ENCODE measurements at regions not wholly inside any gene's neighbourhood (a gene's known extent, or its start where the extent isn't known, plus 50 kb on each side); places are given as distances from the start of the nearest gene placed in this dataset.

- no peak for TF ChIP-seq CTCF (IDR thresholded peaks at IDR 0.05)
- Histone ChIP-seq H3K4me1 (no peaks in the 10 kb centered on the region), H3K27ac (no peak overlapping the region), H3K9me3 (no peaks in the 10 kb centered on the region), H3K36me3 (ENCODE audit: insufficient read depth in 1 of 2, low read depth in 1 of 2) (no peaks in the 10 kb centered on the region), H3K4me3 (no peak overlapping the region), H3K27me3 (ENCODE audit: insufficient read depth in 3 of 3, low read length in 2 of 3) (no peaks in the 10 kb centered on the region)
- DNase-seq (no peak), ATAC-seq (no peak)
- intact Hi-C loops (cut with DNase I), result no loop called here
Measured at GRCh38 chr10:56679578-56679977, 318.5 kb upstream of the ZWINT start.

GRCh38 chr10:56662765-56663447 lies 301.8 kb upstream of the ZWINT start:
- Histone ChIP-seq H3K4me3 (no peak overlapping the region), H3K27ac (no peak overlapping the region), H3K4me1 (no peaks in the 10 kb centered on the region), H3K27me3 (ENCODE audit: insufficient read depth in 3 of 3, low read length in 2 of 3) (no peaks in the 10 kb centered on the region), H3K36me3 (ENCODE audit: insufficient read depth in 1 of 2, low read depth in 1 of 2) (no peaks in the 10 kb centered on the region), H3K9me3 (no peaks in the 10 kb centered on the region)
- DNase-seq (no peak), ATAC-seq (no peak)
- intact Hi-C loops (cut with DNase I), result no loop called here
- TF ChIP-seq CTCF (IDR thresholded peaks at IDR 0.05), result no peak

- no peak overlapping the region for H3K4me3 ChIP-seq
- intact Hi-C loops (cut with DNase I), result no loop called here
- 40 to 62% (median 60%) methylated on average over 1 of the region's 1 CpG for WGBS, 3 donors
- H3K9me3 ChIP-seq, result peaks cover 3% of the 10 kb centered on the region
- no peaks in the 10 kb centered on the region for H3K4me1 ChIP-seq
- no peaks in the 10 kb centered on the region for H3K36me3 ChIP-seq (ENCODE audit: insufficient read depth in 1 of 2, low read depth in 1 of 2)
- H3K27ac ChIP-seq, result no peak overlapping the region
- TF ChIP-seq CTCF (IDR thresholded peaks at IDR 0.05), result no peak
- DNase-seq, result no peak
- no peak for ATAC-seq
- no peaks in the 10 kb centered on the region for H3K27me3 ChIP-seq (ENCODE audit: insufficient read depth in 3 of 3, low read length in 2 of 3)
Measured at GRCh38 chr10:56653289-56653688, 292.2 kb upstream of the ZWINT start.

- no peak for TF ChIP-seq CTCF (IDR thresholded peaks at IDR 0.05)
- Histone ChIP-seq H3K4me1 (no peaks in the 10 kb centered on the region), H3K36me3 (ENCODE audit: insufficient read depth in 1 of 2, low read depth in 1 of 2) (no peaks in the 10 kb centered on the region), H3K27me3 (ENCODE audit: insufficient read depth in 3 of 3, low read length in 2 of 3) (no peaks in the 10 kb centered on the region), H3K9me3 (peaks cover under 1% of the 10 kb centered on the region), H3K27ac (no peak overlapping the region), H3K4me3 (no peak overlapping the region)
- intact Hi-C loops (cut with DNase I), result no loop called here
- DNase-seq (no peak), ATAC-seq (no peak)
- WGBS, 3 donors, result 84 to 87% (median 86%) methylated on average over 13 of the region's 13 CpGs
Measured at GRCh38 chr10:56646329-56647111, 285.5 kb upstream of the ZWINT start.
